Activated CD8-positive, alpha-beta memory T cell treated with anti-CD3 and anti-CD28 coated beads, Interleukin-2, amount 50 U/mL, for 1 hour (primary cell): ENCODE measurements at regions not wholly inside any gene's neighbourhood (a gene's known extent, or its start where the extent isn't known, plus 50 kb on each side); places are given as distances from the start of the nearest gene placed in this dataset.

ENCODE experiments used
- DNase-seq: peaks from one replicate; pipeline ENCODE4 v3.0.0-alpha.2; 2020; ENCODE audit errors: extremely low read depth

GRCh38 chr1:82697965-82698364 lies 897.2 kb downstream of the ADGRL2 start:
- no peak for DNase-seq

- no peak for DNase-seq
Observed at GRCh38 chr1:82695443-82695842, 894.7 kb downstream of the ADGRL2 start.

GRCh38 chr1:82690411-82690810 lies 889.7 kb downstream of the ADGRL2 start:
- DNase-seq = no peak

- DNase-seq = no peak
Observed at GRCh38 chr1:82689217-82689616, 888.5 kb downstream of the ADGRL2 start.

- DNase-seq = no peak
Observed at GRCh38 chr1:82686774-82687173, 886.0 kb downstream of the ADGRL2 start.

- no peak for DNase-seq
Observed at GRCh38 chr1:82646888-82647287, 846.2 kb downstream of the ADGRL2 start.

- DNase-seq = no peak
Observed at GRCh38 chr1:82646336-82646735, 845.6 kb downstream of the ADGRL2 start.

GRCh38 chr1:82644186-82644915 lies 843.6 kb downstream of the ADGRL2 start:
- DNase-seq = no peak

- DNase-seq = no peak
Observed at GRCh38 chr1:82640352-82640751, 839.6 kb downstream of the ADGRL2 start.

GRCh38 chr1:82634266-82634665 lies 833.5 kb downstream of the ADGRL2 start:
- DNase-seq = no peak

- DNase-seq = no peak
Observed at GRCh38 chr1:82632155-82632554, 831.4 kb downstream of the ADGRL2 start.

GRCh38 chr1:82628887-82629286 lies 828.2 kb downstream of the ADGRL2 start:
- DNase-seq = no peak

GRCh38 chr1:82625537-82625936 lies 824.8 kb downstream of the ADGRL2 start:
- DNase-seq = no peak

GRCh38 chr1:82621076-82621475 lies 820.3 kb downstream of the ADGRL2 start:
- DNase-seq = no peak

GRCh38 chr1:82614090-82614489 lies 813.4 kb downstream of the ADGRL2 start:
- no peak for DNase-seq

GRCh38 chr1:82612986-82613385 lies 812.3 kb downstream of the ADGRL2 start:
- DNase-seq = no peak

- no peak for DNase-seq
Observed at GRCh38 chr1:82606546-82606945, 805.8 kb downstream of the ADGRL2 start.

GRCh38 chr1:82604524-82604923 lies 803.8 kb downstream of the ADGRL2 start:
- DNase-seq = no peak

- DNase-seq = no peak
Observed at GRCh38 chr1:82600314-82600713, 799.6 kb downstream of the ADGRL2 start.

- no peak for DNase-seq
Observed at GRCh38 chr1:82598812-82599211, 798.1 kb downstream of the ADGRL2 start.

- no peak for DNase-seq
Observed at GRCh38 chr1:82598337-82598736, 797.6 kb downstream of the ADGRL2 start.

- DNase-seq = no peak
Observed at GRCh38 chr1:82597649-82598048, 796.9 kb downstream of the ADGRL2 start.

- DNase-seq = no peak
Observed at GRCh38 chr1:82597141-82597540, 796.4 kb downstream of the ADGRL2 start.

- DNase-seq = no peak
Observed at GRCh38 chr1:82593561-82593960, 792.8 kb downstream of the ADGRL2 start.
